GM12875 (cell line): ENCODE measurements at regions not wholly inside any gene's neighbourhood (a gene's known extent, or its start where the extent isn't known, plus 50 kb on each side); places are given as distances from the start of the nearest gene placed in this dataset.
"Not testable (repeated sequence)": the region's sequence is repeated elsewhere in the genome, so short reads cannot be mapped to it uniquely, and the experiment has no call there.

Source experiments
- H3K4me3 ChIP-seq: one replicate; pipeline ENCODE4 v1.5.1; 2011; ENCODE audit warnings: low read depth, low read length, control low read depth
- TF ChIP-seq, protein P1 (sequence below): IDR thresholded peaks from 2 replicates; pipeline ENCODE4 v1.5.1; 2011; ENCODE audit warnings: low read depth, mild to moderate bottlenecking, control low read depth, inconsistent platforms, low read length, moderate library complexity, borderline replicate concordance; ENCODE audit not compliant: insufficient read depth

DNA sequence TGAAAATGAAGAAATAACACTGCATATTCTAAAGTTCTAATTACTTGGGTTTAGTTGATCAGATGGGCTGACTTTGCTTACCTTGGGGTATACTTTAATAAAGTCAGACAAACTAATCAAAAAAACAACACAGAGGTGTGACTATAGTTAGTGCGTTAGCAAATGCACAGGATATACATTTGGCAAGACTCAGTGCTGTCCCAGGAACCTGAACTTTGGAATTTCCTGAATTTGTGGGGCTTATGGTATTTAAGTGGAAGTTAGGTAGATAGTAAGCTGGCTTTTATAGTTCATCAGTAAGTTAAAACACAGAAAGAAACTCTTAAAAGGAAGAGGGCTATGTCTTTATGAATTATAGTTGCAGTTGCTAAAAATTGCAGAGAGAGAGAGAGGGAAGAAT, 302.6 kb upstream of the DDI1 start:
- H3K4me3 ChIP-seq, result no peak overlapping the region
- TF ChIP-seq, protein P1, sequence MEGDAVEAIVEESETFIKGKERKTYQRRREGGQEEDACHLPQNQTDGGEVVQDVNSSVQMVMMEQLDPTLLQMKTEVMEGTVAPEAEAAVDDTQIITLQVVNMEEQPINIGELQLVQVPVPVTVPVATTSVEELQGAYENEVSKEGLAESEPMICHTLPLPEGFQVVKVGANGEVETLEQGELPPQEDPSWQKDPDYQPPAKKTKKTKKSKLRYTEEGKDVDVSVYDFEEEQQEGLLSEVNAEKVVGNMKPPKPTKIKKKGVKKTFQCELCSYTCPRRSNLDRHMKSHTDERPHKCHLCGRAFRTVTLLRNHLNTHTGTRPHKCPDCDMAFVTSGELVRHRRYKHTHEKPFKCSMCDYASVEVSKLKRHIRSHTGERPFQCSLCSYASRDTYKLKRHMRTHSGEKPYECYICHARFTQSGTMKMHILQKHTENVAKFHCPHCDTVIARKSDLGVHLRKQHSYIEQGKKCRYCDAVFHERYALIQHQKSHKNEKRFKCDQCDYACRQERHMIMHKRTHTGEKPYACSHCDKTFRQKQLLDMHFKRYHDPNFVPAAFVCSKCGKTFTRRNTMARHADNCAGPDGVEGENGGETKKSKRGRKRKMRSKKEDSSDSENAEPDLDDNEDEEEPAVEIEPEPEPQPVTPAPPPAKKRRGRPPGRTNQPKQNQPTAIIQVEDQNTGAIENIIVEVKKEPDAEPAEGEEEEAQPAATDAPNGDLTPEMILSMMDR, result no peak

DNA sequence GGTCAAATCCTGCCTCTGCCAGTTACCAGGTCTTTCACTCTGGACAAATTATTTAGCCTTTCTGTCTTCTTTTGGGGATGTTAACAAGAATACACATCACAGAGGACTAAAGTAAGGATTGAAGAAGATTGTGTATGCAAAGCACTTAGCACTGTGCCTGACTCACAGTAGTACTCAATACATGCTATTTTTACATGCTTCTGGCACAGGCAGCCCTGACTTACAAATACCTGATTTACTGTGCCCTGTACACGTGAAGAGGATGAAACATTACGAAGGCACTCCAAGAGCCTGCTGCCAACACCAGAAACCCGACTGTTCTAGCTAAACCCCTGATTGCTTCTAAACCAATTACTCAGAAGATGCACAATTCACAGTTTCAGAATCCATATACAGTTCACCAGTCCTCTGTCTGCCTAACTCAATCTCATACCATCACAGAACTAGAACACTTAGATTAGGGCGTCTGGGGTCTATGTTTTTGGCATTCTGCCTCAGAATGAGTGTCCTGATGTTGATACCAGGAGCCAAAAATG, 300.9 kb upstream of the DDI1 start:
- TF ChIP-seq, protein P1, result no peak
- no peak overlapping the region for H3K4me3 ChIP-seq

DNA sequence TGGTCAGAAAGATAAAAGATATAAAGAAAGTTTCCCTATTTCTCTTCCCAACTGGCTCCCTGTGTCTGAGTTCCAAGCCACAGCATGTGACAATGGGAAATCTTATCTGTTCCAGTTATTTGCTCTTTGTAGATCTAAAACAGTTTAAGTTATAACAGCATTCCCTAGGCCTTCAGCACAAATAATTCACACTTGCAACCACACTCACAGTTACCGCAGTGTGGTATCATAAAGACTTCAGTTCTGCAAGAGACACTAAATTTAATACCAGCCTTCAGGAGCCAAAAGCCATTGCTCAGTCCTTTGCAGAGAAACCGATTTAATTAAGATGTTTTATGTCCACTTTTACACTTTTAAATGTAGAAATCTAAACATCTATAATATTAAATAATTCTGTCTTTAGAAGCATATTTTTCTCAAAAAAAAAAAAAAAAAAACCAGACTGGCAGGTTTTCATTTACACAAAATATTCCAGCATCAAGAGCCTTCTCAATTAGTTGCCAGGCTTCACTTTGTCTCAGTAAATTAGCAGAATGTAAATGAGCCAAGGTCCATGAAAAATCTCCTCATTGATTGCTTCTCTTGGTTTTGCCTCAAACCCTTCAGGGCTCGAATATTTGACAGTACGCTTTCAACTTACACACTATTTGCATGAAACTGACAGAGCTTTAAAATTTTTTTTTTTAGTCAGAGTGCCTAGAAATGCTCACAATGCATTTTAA, 300.0 kb upstream of the DDI1 start:
- TF ChIP-seq, protein P1, result no peak
- H3K4me3 ChIP-seq, result no peak overlapping the region

DNA sequence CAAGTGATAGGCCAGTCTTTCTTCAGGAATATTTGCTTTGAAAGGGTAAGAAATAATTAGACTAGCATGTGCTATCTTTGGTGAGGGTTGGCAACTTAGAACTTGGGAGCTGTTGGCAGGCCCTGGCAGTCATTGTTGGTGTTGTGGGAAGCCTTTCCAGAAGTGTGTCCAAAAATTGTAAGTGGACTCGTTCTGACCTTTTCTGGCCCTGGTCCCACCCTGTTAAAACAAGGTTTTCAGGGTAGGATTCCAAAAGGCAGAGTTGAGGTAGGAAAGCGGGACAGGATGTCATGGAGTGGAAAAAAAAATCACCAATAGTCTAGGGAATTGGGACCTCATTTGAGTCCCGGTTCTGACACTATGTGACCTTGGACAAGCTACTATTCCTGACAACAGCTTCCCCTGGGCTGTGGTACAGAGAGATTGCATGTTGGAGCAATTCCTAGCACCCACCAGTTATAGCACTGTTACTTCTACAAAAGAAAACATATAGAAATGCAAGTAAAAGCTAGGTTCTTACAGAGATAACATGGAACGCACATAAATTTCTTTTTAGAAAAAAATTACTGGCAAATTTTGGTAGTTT, 299.3 kb upstream of the DDI1 start:
- TF ChIP-seq, protein P1, result no peak

DNA sequence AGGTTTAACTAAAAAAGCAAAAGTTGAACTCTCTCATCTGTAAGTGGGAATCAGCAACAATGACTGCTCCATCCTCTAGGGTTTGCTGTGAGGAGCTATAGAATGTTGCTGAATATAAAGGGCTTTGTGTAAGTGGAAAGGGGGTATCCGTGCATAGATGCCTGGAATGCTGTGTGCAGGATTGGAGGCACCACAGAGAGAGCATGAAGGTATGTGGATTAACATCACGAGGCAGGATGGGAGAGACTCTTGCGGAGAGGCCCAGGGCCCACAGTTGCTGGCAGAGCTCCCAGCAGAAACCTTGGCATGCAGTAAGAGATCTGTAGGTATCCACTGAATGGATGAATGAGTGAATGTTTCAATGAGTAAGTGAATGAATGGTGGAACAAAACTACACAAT, 298.7 kb upstream of the DDI1 start:
- TF ChIP-seq, protein P1, result no peak
- no peak overlapping the region for H3K4me3 ChIP-seq

More for the DNA sequence above, 299.3 kb upstream of the DDI1 start:
- no peak overlapping the region for H3K4me3 ChIP-seq

DNA sequence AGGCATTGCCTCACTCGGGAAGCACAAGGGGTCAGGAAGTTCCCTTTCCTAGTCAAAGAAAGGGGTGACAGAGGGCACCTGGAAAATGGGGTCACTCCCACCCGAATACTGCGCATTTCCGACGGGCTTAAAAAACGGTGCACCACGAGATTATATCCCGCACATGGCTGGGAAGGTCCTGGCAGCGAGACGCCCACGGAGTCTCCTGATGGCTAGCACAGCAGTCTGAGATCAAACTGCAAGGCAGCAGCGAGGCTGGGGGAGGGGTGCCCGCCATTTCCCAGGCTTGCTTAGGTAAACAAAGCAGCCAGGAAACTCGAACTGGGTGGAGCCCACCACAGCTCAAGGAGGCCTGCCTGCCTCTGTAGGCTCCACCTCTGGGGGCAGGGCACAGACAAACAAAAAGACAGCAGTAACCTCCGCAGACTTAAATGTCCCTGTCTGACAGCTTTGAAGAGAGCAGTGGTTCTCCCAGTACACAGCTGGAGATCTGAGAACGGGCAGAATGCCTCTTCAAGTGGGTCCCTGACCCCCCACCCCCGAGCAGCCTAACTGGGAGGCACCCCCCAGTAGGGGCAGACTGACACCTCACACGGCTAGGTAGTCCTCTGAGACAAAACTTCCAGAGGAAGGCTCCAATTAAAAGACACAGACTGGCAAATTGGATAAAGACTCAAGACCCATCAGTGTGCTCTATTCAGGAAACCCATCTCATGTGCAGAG, 297.2 kb upstream of the DDI1 start:
- H3K4me3 ChIP-seq, result not testable (repeated sequence)

DNA sequence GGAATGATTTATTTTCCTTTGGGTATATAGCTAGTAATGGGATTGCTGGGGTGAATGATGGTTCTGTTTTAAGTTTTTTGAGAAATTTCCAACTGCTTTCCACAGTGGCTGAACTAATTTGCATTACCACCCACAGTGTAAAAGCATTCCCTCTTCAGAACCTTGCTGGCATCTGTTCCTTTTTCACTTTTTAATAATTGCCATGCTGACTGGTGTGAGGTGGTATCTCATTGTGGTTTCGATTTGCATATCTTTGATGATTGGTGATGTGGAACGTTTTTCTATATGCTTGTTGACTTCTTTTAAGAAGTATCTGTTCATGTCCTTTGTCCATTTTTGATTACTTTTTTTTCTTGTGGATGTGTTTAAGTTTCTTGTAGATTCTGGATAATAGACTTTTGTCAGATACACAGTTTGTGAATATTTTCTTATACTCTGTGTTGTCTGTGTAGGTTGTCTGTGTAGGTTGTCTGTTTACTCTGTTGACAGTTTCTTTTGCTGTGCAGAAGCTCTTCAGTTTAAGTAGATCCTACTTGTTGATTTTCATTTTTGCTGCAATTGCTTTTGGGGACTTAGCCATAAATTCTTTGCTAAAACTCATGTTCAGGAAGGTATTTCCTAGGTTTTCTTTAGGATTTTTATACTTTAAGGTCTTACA, 291.8 kb upstream of the DDI1 start:
- TF ChIP-seq, protein P1, result no peak
- H3K4me3 ChIP-seq, result no peak overlapping the region
